Middle frontal gyrus (tissue), 1 donor: ENCODE measurements at regions not wholly inside any gene's neighbourhood (a gene's known extent, or its start where the extent isn't known, plus 50 kb on each side); places are given as distances from the start of the nearest gene placed in this dataset.
"Not testable (repeated sequence)": the region's sequence is repeated elsewhere in the genome, so short reads cannot be mapped to it uniquely, and the experiment has no call there.

Experiments used
- DNase-seq: peaks from one replicate; pipeline ENCODE4 v3.0.0-alpha.2; 2015; ENCODE audit warnings: low spot score; ENCODE audit errors: extremely low spot score

DNA sequence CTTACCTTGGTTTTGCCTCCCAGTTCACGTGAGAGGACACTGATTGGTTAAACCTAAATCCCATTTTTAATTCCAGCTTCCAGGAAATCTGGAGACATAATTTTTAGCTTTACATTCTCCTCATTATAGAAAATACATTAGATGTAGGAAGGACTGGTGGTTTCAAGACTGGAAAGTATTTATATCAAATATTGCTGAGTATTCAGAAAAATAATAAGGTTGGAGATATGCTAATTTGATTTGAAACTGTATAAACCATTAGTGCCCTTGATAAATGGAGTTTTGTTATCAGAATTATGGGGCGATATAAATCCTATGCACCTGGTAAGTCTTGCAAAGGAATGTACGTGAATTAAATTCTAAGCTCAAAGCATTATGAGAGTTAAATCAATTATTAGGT lies 218.0 kb upstream of the ADGRL4 start:
- no peak for DNase-seq

DNA sequence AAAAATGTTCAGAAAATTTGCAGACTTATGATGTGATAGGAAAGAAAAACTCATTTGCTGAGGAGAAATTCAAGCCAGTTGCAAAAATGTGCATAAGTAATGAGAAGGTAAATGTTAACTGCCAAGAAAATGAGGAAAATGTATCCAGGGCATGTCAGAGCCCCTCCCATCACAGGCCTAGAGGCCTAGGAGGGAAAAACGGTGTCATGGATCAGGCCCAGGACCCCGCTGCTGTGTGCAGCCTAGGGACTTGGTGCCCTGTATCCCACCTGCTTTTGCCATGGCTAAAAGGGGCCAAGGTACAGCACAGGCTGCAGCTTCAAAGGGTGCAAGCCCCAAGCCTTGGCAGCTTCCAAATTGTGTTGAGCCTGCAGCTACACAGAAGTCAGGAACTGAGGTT lies 214.0 kb upstream of the ADGRL4 start:
- no peak for DNase-seq

DNA sequence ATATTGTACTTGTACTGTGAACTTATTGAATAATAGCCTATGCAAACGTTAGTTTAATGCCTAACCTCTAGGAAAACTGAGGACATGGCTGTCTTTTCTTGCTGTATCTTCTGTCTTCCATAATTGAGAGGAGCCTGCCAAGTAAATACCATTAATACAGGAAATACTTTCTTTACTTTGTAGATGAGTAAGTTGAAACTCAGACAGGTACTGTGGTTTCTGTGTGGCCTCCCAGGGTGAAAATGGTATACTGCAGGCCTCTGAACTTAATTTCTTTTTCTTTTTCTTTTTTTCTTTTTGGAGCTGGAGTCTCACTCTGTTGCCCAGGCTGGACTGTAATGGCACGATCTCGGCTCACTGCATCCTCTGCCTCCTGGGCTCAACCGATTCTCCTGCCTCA lies 208.8 kb upstream of the ADGRL4 start:
- no peak for DNase-seq

DNA sequence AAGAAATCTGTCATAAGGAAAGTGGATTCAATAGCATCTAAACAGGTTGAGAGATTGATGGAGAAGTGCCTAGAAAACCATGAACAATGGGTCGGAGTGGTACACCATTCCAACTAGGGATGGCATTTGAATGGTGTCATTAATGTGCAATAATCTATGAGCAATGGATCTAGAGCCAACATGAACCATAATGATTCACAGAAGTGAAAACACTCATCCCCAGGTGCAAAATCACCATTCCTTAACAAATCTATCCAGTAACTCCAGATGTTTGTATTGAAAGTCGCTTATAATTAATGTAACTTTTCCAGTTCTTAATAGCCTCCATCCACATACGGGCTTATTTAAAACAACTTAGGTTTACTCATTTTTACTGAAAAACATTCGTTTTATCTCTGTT lies 201.3 kb upstream of the ADGRL4 start:
- no peak for DNase-seq

- DNase-seq = no peak
Observed at GRCh38 chr1:79207331-79207730, 200.8 kb upstream of the ADGRL4 start.

DNA sequence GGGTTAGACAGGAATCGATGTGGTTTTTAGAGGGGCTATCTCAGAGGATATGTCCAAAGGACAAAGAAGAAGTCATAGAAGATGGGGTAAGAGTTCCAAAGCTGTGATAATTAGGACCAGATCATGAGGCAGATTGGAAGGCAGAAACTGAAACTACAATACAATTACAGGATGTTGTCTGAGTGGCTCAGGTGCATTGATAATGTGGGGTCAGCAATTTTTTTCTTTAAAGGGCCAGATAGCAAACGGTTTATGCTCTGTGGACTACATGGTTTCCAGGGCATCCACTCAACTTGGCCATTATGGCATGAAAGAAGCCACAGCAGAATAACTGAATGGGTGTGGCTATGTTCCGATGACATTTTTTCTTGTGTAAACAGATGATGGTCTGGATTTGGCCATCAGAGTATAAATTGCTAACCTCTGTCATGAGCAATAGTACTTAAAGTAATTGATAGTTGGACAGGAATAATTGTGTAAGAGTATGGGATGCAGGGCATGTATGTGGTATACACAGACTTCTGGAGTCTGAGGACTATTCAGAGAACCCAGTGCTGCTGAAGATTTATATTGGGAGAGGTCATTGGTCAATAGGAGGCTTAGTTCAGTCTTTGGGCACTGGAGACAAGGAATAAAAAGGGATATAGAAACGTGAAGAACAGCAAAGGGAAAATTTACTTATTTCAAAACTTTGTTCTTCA lies 198.4 kb upstream of the ADGRL4 start:
- no peak for DNase-seq

DNA sequence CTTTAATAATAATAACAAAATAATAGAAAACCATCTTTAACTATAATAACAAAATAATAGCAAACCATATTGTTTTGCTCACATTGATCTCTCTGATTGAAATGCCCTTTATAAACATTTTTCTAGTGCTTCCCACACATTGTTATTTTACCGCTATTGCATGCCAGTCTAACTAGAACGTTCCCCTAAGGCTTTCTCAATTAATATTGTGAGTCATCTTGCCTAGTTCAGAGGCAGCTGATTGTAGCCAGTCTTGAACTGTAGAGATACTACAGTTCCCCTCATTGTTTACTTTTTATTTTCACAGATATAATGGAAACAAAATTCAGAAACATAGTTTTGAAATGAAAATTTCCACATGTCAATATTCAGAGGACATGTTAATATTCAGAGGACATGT lies 192.3 kb upstream of the ADGRL4 start:
- no peak for DNase-seq

DNA sequence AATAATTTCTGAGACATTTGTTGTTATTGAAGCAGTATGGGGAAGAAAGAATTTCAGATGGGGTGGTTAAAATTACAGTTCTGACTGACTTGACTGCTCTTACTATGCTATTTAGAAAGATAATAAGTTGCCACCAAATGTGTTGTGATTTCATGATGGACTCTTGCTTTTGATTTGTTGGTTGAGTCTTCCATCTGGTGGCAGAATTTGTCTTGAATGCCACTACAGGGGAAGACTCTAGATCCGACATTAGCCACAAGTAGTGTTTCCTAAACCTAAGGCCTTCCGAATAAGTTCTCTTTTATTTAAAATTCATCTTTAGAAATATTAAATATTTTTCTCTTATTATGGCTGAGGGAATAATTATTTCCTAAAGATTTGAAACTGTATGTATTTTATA lies 190.9 kb upstream of the ADGRL4 start:
- DNase-seq = no peak

DNA sequence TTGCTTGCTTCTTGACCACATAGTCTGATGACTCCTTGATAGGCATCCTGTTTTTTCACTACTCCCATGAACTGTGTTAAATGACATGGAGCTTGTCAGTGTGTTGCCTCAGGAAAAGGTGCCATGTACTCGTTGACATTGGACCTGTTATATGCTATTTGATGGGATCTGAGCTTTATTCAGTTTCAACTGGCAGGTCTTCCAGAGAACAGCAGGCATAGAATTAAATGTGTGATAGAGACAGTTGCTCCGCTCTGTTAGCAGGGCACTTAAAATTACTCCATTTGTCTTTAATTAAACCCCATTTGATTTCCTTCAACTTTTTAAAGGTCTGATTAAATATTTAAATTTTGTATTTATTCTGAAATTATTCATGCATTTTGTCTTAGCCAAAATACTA lies 189.7 kb upstream of the ADGRL4 start:
- DNase-seq = no peak

DNA sequence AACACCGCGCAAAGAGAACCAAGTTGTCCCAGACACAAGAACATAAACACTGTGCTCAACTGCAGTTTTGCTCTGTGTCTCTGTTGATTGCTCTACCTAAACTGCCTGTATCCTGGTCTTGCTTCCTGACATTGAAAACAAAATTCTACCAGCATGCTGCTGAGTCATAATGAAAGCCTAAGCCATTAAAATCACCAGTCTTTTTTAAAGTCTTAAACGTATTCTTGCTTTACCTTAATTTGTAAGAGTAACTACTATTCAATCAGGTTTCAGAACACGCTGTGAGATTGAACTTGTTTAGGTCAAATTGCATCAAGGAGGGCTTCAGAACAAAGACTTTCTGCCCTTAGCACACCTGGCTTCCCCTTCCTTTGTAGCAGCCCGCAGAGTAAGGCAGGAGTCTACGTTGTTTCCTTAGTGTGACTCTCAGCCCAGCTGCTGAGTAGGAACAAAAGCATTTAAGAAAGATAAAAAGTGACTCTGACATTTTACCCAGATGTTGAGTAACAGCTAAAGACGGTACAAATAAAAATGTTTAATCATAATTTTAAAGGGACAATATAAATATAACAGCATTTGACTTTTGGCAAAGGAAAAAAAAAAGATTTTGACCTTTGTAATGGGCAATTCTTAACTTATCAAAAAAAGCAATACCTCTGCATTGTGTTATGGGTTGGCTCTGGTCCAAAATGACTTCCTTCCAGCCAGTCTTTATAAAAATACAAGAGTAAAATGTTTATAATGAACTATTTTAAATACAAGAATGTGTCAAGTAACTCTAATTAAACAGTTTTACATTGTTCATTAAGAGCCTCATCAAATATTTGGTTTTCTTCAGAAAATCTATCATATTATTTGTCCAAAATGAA lies 186.9 kb upstream of the ADGRL4 start:
- no peak for DNase-seq

DNA sequence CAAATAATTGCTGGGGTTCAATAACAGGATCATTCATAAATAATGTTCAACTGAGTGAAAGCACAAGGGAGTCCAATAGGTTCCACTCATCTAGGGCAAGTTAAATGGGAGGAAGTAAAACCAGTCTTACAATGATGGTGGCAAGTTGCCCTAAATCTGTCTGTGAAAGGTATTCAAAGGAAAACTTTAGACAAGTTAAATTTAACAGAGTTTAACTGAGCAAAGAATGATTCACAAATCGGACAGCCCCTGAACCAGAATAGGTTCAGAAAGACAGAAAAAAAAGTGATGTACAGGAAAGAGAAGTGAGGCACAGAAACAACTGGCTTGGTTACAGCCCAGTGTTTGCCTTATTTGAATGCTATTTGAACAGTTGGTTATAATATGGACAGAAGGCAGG lies 183.5 kb upstream of the ADGRL4 start:
- DNase-seq = no peak

DNA sequence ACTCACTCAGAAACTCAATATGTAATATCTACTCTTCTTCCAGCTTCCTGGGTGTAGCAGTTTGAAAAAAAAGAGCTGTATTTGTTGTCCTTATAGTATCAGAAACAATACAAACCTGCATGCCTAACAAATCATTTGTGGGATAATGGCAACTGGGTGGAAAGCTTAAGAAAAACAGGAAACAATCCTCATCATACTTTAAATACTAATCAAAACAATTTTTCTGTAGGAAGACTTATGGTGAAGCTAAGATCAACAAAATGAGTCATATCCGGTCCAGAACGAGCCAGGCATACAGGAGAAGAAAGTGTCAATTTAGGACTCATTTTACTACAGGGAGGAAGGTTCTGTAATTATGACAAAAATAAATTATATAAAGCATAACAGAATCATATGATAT lies 181.8 kb upstream of the ADGRL4 start:
- DNase-seq = no peak

- DNase-seq = no peak
Observed at GRCh38 chr1:79186260-79186659, 179.7 kb upstream of the ADGRL4 start.

- no peak for DNase-seq
Observed at GRCh38 chr1:79177844-79178243, 171.3 kb upstream of the ADGRL4 start.

DNA sequence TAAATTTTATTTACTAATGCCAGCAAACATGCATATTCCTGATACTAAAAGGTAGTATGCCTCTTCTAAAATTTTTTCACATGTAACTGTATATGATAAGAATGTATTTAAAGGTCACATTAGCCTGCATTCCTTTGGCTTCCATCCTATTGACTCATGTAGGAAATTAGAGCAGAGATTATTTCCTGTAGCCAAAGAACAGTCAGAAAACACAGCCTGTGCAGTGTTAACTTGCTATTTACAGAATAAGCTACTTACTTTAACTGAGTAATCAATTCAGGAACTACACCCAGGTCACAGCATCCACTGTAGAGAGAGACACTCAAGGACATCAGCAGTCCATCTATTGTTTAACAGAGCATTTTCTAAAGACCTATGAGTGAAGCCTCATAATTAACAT lies 154.5 kb upstream of the ADGRL4 start:
- no peak for DNase-seq

GRCh38 chr1:79155991-79156390 lies 149.5 kb upstream of the ADGRL4 start:
- no peak for DNase-seq

DNA sequence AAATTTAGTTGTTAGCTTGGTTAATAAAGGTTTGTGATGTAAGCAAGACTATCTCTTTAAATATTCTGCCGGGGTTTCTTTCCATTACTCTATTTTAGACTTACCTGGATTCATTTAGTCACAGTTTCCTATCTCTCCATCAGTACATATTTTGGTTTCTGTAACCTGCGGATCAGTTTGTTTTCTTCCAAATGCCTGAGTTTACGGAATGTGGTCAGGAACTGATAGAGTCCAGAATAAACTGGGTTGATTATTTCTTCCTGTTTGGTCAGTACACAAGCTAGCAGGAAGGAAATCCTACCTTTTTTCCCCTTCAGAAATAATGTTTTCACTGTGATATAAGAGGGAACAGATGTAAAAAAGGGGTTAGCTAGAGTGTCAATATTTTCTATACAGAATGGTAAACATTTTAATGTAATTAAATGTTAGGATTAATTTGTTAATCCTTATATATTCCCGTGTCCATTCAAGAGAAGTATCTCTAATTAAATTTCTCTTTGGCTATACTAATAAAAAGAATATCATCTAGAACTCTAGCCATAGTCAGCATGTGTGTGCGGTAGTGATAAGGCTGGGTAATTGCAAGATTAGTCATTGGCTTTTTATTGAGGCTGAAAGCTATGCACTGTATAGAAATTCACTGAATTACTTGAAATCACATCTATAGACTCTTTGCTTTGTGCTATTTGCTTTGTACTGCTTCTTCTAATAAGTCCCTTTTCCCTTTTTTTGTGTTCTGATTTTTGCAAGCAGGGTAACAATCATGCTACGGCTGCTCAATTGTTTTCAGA lies 144.7 kb upstream of the ADGRL4 start:
- DNase-seq = no peak

DNA sequence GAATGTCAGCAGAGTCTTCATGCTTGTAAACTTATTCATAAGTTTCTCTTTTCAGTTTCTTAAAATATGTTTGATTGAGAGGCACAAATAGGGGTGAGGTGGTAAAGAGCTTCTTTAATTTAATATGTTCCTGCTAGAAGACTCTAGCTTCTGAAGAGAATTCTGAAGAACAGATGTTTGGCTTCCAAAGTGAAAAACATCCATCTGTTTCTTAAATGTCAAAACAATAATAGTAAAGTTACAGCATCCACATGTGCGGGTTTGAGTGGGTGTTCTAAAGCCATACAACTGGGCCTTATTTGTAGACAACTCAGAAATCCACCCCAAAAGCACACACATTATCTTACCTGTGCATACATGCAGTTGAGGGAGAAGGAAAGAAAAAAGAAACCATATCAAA lies 144.0 kb upstream of the ADGRL4 start:
- no peak for DNase-seq

DNA sequence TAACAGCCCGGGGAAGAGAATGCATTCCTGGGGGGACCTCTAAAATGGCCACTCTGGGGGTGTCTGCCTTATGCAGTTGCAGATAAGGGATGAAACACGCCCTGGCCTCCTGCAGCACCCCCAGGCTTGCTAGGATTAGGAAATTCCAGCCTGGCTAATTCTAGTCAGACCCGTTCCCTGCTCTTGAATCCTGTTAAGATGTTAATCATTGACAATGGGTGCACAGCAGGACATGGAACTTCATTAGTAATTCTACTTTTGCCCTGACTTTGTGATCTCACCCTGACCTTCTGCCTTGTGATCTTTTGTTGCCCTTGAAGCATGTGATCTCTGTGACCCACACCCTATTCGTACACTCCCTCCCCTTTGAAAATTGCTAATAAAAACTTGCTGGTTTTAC lies 131.7 kb upstream of the ADGRL4 start:
- DNase-seq = not testable (repeated sequence)

- DNase-seq = no peak
Observed at GRCh38 chr1:79133774-79134364, 127.3 kb upstream of the ADGRL4 start.

- DNase-seq = no peak
Observed at GRCh38 chr1:79131626-79132025, 125.1 kb upstream of the ADGRL4 start.

- DNase-seq = no peak
Observed at GRCh38 chr1:79129914-79130313, 123.4 kb upstream of the ADGRL4 start.
